ENCODE measurements at regions not wholly inside any gene's neighbourhood (a gene's known extent, or its start where the extent isn't known, plus 50 kb on each side); places are given as distances from the start of the nearest gene placed in this dataset.

GRCh38 chr1:96427616-96428015, 294.0 kb upstream of the PTBP2 start:
- TF ChIP-seq SP1 (CRISPR knock-in tag; IDR thresholded peaks at IDR 0.05): no peak
- no peak for TF ChIP-seq CTCF (IDR thresholded peaks at IDR 0.05 in 2 of 3, conservative IDR thresholded peaks at IDR 0.05 in 1 of 3; ENCODE audit: insufficient read depth in 2 of 3, low read depth in 1 of 3, low read length in 3 of 3)
- TF ChIP-seq POLR2A (conservative IDR thresholded peaks at IDR 0.05): no peak
- TF ChIP-seq CHCHD3 (CRISPR knock-in tag; IDR thresholded peaks at IDR 0.05): no peak
- no peak for TF ChIP-seq RBM17 (IDR thresholded peaks at IDR 0.05; ENCODE audit: borderline replicate concordance, low read depth, low read length)
- no peak for TF ChIP-seq MNT (conservative IDR thresholded peaks at IDR 0.05)
- no peak for TF ChIP-seq EGR1 (conservative IDR thresholded peaks at IDR 0.05)
- no peak for TF ChIP-seq USF2 (CRISPR knock-in tag; IDR thresholded peaks at IDR 0.05)
